Astrocyte (in vitro differentiated cells and primary cell): ENCODE measurements at regions not wholly inside any gene's neighbourhood (a gene's known extent, or its start where the extent isn't known, plus 50 kb on each side); places are given as distances from the start of the nearest gene placed in this dataset.
"Not testable (repeated sequence)": the region's sequence is repeated elsewhere in the genome, so short reads cannot be mapped to it uniquely, and the experiment has no call there.

Experiments used
- CTCF ChIP-seq: IDR thresholded peaks from 2 replicates; pipeline ENCODE4 v1.5.1; 2011; ENCODE audit warnings: low read depth, mild to moderate bottlenecking, inconsistent platforms, low read length, moderate library complexity; ENCODE audit not compliant: insufficient read depth
- EZH2 ChIP-seq: IDR thresholded peaks from 2 replicates; pipeline ENCODE4 v1.6.1; 2012; ENCODE audit warnings: mild to moderate bottlenecking, low read length, inconsistent platforms; ENCODE audit not compliant: insufficient read depth

GRCh38 chr13:60805640-60806039, 408.6 kb downstream of the TDRD3 start:
- TF ChIP-seq CTCF, EZH2: not testable (repeated sequence)
